ENCODE measurements at regions not wholly inside any gene's neighbourhood (a gene's known extent, or its start where the extent isn't known, plus 50 kb on each side); places are given as distances from the start of the nearest gene placed in this dataset.

GRCh38 chr15:69602921-69603320 lies 150.3 kb downstream of the RPLP1 start:
- Histone ChIP-seq H3K36me3 (ENCODE audit: control insufficient read depth in 4 of 4, insufficient read depth in 3 of 4, low read depth in 1 of 4, low read length in 3 of 4) (no peaks in the 10 kb centered on the region), H3K4me3 (ENCODE audit: low read depth in 1 of 3, low read length in 3 of 3) (no peak overlapping the region), H3K27ac (ENCODE audit: low read depth in 1 of 2, low read length in 2 of 2) (no peak overlapping the region), H3K9me3 (ENCODE audit: control insufficient read depth in 4 of 4, low read length in 3 of 4) (no peaks in the 10 kb centered on the region), H3K27me3 (ENCODE audit: control insufficient read depth in 4 of 4, insufficient read depth in 4 of 4, low read length in 3 of 4) (no peaks in the 10 kb centered on the region), H3K9ac (ENCODE audit: low read depth in 1 of 2, low read length in 2 of 2) (no peak overlapping the region), H3K4me1 (ENCODE audit: control insufficient read depth in 4 of 4, insufficient read depth in 4 of 4, low read length in 3 of 4) (peaks cover 2 to 23% (median 9%) of the 10 kb centered on the region in 4 donors)
- TF ChIP-seq ATF3 (IDR thresholded peaks at IDR 0.05) (no peak), SP1 (IDR thresholded peaks at IDR 0.05) (no peak), ZBTB33 (IDR thresholded peaks at IDR 0.05) (no peak), RAD21 (IDR thresholded peaks at IDR 0.05) (no peak)
- WGBS, result 95% methylated on average over 4 of the region's 4 CpGs
- DNase-seq (ENCODE audit: low spot score), result no peak

- DNase-seq (ENCODE audit: low spot score), result no peak
- H3K4me3 ChIP-seq (ENCODE audit: low read depth in 1 of 3, low read length in 3 of 3), result no peak overlapping the region
- TF ChIP-seq TAF1 (conservative IDR thresholded peaks at IDR 0.05) (no peak), FOXA1 (IDR thresholded peaks at IDR 0.05) (no peak), ATF3 (IDR thresholded peaks at IDR 0.05) (no peak), RXRA (IDR thresholded peaks at IDR 0.05) (no peak), FOXA2 (IDR thresholded peaks at IDR 0.05) (no peak), MAX (IDR thresholded peaks at IDR 0.05) (no peak), HNF4A (conservative IDR thresholded peaks at IDR 0.05) (no peak), HNF4G (IDR thresholded peaks at IDR 0.05) (no peak), REST (IDR thresholded peaks at IDR 0.05) (no peak), RAD21 (IDR thresholded peaks at IDR 0.05) (no peak), SP1 (IDR thresholded peaks at IDR 0.05) (no peak), JUND (IDR thresholded peaks at IDR 0.05) (no peak), YY1 (IDR thresholded peaks at IDR 0.05) (no peak), ZBTB33 (IDR thresholded peaks at IDR 0.05) (no peak), GABPA (IDR thresholded peaks at IDR 0.05 in 1 of 2, conservative IDR thresholded peaks at IDR 0.05 in 1 of 2) (no peak), NR2F2 (IDR thresholded peaks at IDR 0.05) (no peak), CTCF (IDR thresholded peaks at IDR 0.05; ENCODE audit: low read depth, low read length, missing input control) (no peak), EGR1 (IDR thresholded peaks at IDR 0.05; ENCODE audit: low read depth in 2 of 2) (no peak)
- no peak overlapping the region for H3K27ac ChIP-seq (ENCODE audit: low read depth in 1 of 2, low read length in 2 of 2)
- H3K27me3 ChIP-seq (ENCODE audit: control insufficient read depth in 4 of 4, insufficient read depth in 4 of 4, low read length in 3 of 4), result no peaks in the 10 kb centered on the region
- no peaks in the 10 kb centered on the region for H3K9me3 ChIP-seq (ENCODE audit: control insufficient read depth in 4 of 4, low read length in 3 of 4)
- H3K4me1 ChIP-seq (ENCODE audit: control insufficient read depth in 4 of 4, insufficient read depth in 4 of 4, low read length in 3 of 4), result peaks cover 2 to 23% (median 9%) of the 10 kb centered on the region in 4 donors
- no peak overlapping the region for H3K9ac ChIP-seq (ENCODE audit: low read depth in 1 of 2, low read length in 2 of 2)
- 0% methylated on average over 1 of the region's 1 CpG for WGBS
- H3K36me3 ChIP-seq (ENCODE audit: control insufficient read depth in 4 of 4, insufficient read depth in 3 of 4, low read depth in 1 of 4, low read length in 3 of 4), result no peaks in the 10 kb centered on the region
These were observed 150.9 kb downstream of the RPLP1 start for GRCh38 chr15:69603369-69604071.

All from liver (tissue), 8 donors.